ENCODE measurements at regions not wholly inside any gene's neighbourhood (a gene's known extent, or its start where the extent isn't known, plus 50 kb on each side); places are given as distances from the start of the nearest gene placed in this dataset.

DNA sequence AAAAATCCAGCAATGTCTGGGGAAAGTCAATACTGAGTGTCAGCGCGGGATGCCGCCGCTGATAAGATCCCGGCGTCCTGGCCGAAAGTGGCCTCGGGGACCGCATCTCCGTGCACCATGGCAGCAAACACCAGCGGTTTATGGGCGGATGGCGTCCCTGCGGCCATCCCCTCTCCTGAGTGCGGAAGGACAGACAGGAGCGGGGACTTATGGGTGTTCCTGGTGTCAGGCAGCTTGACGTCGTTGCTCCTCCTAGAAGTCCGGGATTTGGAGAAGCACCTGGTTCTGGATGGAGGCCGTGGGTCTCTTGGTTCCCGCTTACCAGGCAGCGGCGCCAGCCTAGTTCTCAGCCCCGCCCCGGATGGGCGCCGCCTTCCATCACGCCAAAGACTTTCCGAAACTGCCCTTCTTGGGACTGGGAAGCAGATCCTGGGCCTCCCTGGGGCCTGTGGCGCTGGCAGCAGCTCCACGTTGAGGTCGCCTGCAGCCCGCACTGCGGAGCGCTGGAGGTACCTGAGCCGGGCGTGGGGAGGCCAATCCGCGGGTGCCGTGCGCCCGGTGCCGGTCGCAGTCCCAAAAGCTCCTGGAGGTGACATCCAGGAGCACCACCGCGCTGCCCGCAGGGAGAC, 119.1 kb downstream of the CCDC74A start:
- TF ChIP-seq, protein P1, sequence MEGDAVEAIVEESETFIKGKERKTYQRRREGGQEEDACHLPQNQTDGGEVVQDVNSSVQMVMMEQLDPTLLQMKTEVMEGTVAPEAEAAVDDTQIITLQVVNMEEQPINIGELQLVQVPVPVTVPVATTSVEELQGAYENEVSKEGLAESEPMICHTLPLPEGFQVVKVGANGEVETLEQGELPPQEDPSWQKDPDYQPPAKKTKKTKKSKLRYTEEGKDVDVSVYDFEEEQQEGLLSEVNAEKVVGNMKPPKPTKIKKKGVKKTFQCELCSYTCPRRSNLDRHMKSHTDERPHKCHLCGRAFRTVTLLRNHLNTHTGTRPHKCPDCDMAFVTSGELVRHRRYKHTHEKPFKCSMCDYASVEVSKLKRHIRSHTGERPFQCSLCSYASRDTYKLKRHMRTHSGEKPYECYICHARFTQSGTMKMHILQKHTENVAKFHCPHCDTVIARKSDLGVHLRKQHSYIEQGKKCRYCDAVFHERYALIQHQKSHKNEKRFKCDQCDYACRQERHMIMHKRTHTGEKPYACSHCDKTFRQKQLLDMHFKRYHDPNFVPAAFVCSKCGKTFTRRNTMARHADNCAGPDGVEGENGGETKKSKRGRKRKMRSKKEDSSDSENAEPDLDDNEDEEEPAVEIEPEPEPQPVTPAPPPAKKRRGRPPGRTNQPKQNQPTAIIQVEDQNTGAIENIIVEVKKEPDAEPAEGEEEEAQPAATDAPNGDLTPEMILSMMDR (IDR thresholded peaks at IDR 0.05): no peak
- TF ChIP-seq POLR2AphosphoS5 (IDR thresholded peaks at IDR 0.05; ENCODE audit: low read depth, low read length): no peak

Measured in Panc1 (cell line).